CD14-positive monocyte (primary cell): ENCODE measurements at regions not wholly inside any gene's neighbourhood (a gene's known extent, or its start where the extent isn't known, plus 50 kb on each side); places are given as distances from the start of the nearest gene placed in this dataset.

Experiments used
- DNase-seq, 3 donors: peaks; one replicate each; pipeline ENCODE4 v3.0.0-alpha.2; 2011 to 2022
- H2AFZ ChIP-seq: 2 replicates; pipeline ENCODE4 v1.6.0; 2012; ENCODE audit warnings: mild to moderate bottlenecking, low read depth, low read length, inconsistent platforms; ENCODE audit not compliant: insufficient read depth, poor library complexity, severe bottlenecking
- H3K27ac ChIP-seq, 2 donors: 1 replicate in 1 of 2; 2 replicates in 1 of 2; pipeline ENCODE4 v1.5.1; 2012 to 2013; ENCODE audit warnings: low read length in 2 of 2, control low read depth in 1 of 2, inconsistent platforms in 1 of 2, low read depth in 1 of 2, mild to moderate bottlenecking in 1 of 2
- H3K27me3 ChIP-seq, 2 donors: one replicate each; pipeline versions ENCODE4 v1.6.0 to v1.6.1; 2011 to 2013; ENCODE audit warnings: low read length in 2 of 2; ENCODE audit not compliant: control insufficient read depth in 2 of 2, insufficient read depth in 2 of 2
- H3K36me3 ChIP-seq, 2 donors: replicated peaks in 1 of 2; 1 replicate in 1 of 2; 2 replicates in 1 of 2; pipeline versions ENCODE4 v1.5.1 to v1.6.1; 2012 to 2013; ENCODE audit warnings: low read length in 2 of 2, control low read depth in 1 of 2, inconsistent platforms in 1 of 2, mild to moderate bottlenecking in 1 of 2; ENCODE audit not compliant: insufficient read depth in 2 of 2, control insufficient read depth in 1 of 2
- H3K4me1 ChIP-seq, 2 donors: 1 replicate in 1 of 2; 2 replicates in 1 of 2; pipeline versions ENCODE4 v1.5.1 to v1.6.1; 2012 to 2013; ENCODE audit warnings: low read length in 2 of 2, control low read depth in 1 of 2, inconsistent platforms in 1 of 2, mild to moderate bottlenecking in 1 of 2, moderate library complexity in 1 of 2; ENCODE audit not compliant: insufficient read depth in 2 of 2, control insufficient read depth in 1 of 2
- H3K4me2 ChIP-seq: replicated peaks from 2 replicates; pipeline ENCODE3; 2012; ENCODE audit warnings: low read length, moderate library complexity, mild to moderate bottlenecking; ENCODE audit not compliant: poor library complexity, severe bottlenecking; ENCODE audit errors: extremely low read depth
- H3K4me3 ChIP-seq, 3 experiments: fragments of 200-600 bp in 1 of 3; sonication (generic) in 1 of 3; replicated peaks in 1 of 3; 1 replicate in 2 of 3; 2 replicates in 1 of 3; pipeline ENCODE4 v1.5.1; 2011 to 2013; ENCODE audit warnings: low read length in 3 of 3, mild to moderate bottlenecking in 3 of 3, control low read depth in 2 of 3, low read depth in 2 of 3, inconsistent platforms in 1 of 3, moderate library complexity in 1 of 3
- H3K79me2 ChIP-seq: 2 replicates; pipeline ENCODE4 v1.6.0; 2012; ENCODE audit warnings: mild to moderate bottlenecking, control low read depth, inconsistent platforms, low read length, moderate library complexity; ENCODE audit not compliant: insufficient read depth
- H3K9ac ChIP-seq: 2 replicates; pipeline ENCODE4 v1.6.0; 2017; ENCODE audit warnings: low read length, mild to moderate bottlenecking; ENCODE audit not compliant: insufficient read depth, poor library complexity, severe bottlenecking
- H3K9me3 ChIP-seq, 2 donors: replicated peaks in 1 of 2; 1 replicate in 1 of 2; 2 replicates in 1 of 2; pipeline versions ENCODE4 v1.5.1 to v1.6.1; 2012 to 2013; ENCODE audit warnings: low read length in 2 of 2, control low read depth in 1 of 2; ENCODE audit not compliant: control insufficient read depth in 1 of 2, insufficient read depth in 1 of 2
- H4K20me1 ChIP-seq: 2 replicates; pipeline ENCODE4 v1.6.0; 2012; ENCODE audit warnings: mild to moderate bottlenecking, low read length, control low read depth, moderate library complexity; ENCODE audit not compliant: insufficient read depth
- H3K27ac Mint-ChIP-seq, 7 donors: one replicate each; pipeline ENCODE4 v1.8.0; 2020; ENCODE audit warnings: mild to moderate bottlenecking in 7 of 7, mixed read lengths in 7 of 7, moderate library complexity in 6 of 7, inconsistent platforms in 2 of 7
- H3K27me3 Mint-ChIP-seq, 3 donors: one replicate each; pipeline ENCODE4 v1.8.0; 2021 to 2022; ENCODE audit warnings: low read depth in 3 of 3, mild to moderate bottlenecking in 3 of 3, mixed read lengths in 3 of 3, moderate library complexity in 3 of 3, inconsistent platforms in 1 of 3
- H3K36me3 Mint-ChIP-seq, 2 donors: one replicate each; pipeline ENCODE4 v1.8.0; 2020; ENCODE audit warnings: mixed read lengths in 2 of 2, inconsistent platforms in 1 of 2, mild to moderate bottlenecking in 1 of 2
- H3K4me1 Mint-ChIP-seq: one replicate; pipeline ENCODE4 v1.8.0; 2020; ENCODE audit warnings: mild to moderate bottlenecking, mixed read lengths
- H3K4me3 Mint-ChIP-seq, 2 donors: one replicate each; pipeline ENCODE4 v1.8.0; 2020; ENCODE audit warnings: mild to moderate bottlenecking in 2 of 2, mixed read lengths in 2 of 2, moderate library complexity in 1 of 2
- H3K9me3 Mint-ChIP-seq, 7 donors: one replicate each; pipeline ENCODE4 v1.8.0; 2020 to 2022; ENCODE audit warnings: mixed read lengths in 7 of 7, mild to moderate bottlenecking in 6 of 7, moderate library complexity in 6 of 7, inconsistent platforms in 2 of 7
- WGBS: methylation state at CpG from one replicate; pipeline ENCODE4 v1.1.5; 2013; ENCODE audit warnings: missing lambda C conversion rate; ENCODE audit not compliant: insufficient coverage; 5-methylcytosine and 5-hydroxymethylcytosine counted together
- intact Hi-C, 2 donors: fragments of 100-400 bp; cut with micrococcal nuclease; formaldehyde crosslinking; loops; one replicate each; pipeline versions ENCODE4 v1.15.0 to v1.15.1; 2023
- TF ChIP-seq, protein P1 (sequence below): fragments of 200-600 bp; IDR thresholded peaks from one replicate; pipeline ENCODE4 v1.8.0; 2022; ENCODE audit warnings: antibody characterized with exemption, mild to moderate bottlenecking

DNA sequence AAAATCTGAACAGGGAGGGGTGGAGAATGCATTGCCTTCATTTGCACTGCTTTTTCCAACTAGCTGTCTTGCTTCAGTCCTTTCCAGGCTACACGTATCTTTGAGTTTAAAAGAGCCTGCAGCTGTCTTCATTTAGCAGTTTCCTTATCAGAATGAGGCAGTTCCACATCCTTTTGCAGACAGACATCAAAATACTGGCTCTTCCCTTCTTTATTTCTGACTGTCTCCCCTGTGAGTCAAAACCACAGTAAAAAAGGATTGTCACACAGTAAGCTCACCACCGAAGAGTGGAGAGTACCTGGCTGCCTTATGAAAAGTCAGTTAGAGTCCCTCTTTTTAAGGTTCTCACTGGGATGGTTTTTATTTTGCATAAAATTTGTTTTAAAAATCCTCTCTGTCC, 205.5 kb upstream of the CD96 start:
- Mint-ChIP-seq H3K27ac (no peak overlapping the region), H3K4me3 (no peak overlapping the region), H3K27me3 (no peaks in the 10 kb centered on the region), H3K36me3 (no peaks in the 10 kb centered on the region), H3K9me3 (peaks cover 0 to 9% (median 3%) of the 10 kb centered on the region in 7 donors), H3K4me1 (no peaks in the 10 kb centered on the region)
- Histone ChIP-seq H3K4me3 (no peak overlapping the region), H2AFZ (no peak overlapping the region), H3K9me3 (peaks cover 0 to 5% of the 10 kb centered on the region in 2 donors), H3K9ac (no peak overlapping the region), H4K20me1 (no peaks in the 10 kb centered on the region), H3K36me3 (no peaks in the 10 kb centered on the region), H3K4me2 (no peak overlapping the region), H3K4me1 (no peaks in the 10 kb centered on the region), H3K27ac (no peak overlapping the region), H3K27me3 (no peaks in the 10 kb centered on the region), H3K79me2 (no peaks in the 10 kb centered on the region)
- WGBS, result 11% methylated on average over 1 of the region's 2 CpGs
- TF ChIP-seq, protein P1, sequence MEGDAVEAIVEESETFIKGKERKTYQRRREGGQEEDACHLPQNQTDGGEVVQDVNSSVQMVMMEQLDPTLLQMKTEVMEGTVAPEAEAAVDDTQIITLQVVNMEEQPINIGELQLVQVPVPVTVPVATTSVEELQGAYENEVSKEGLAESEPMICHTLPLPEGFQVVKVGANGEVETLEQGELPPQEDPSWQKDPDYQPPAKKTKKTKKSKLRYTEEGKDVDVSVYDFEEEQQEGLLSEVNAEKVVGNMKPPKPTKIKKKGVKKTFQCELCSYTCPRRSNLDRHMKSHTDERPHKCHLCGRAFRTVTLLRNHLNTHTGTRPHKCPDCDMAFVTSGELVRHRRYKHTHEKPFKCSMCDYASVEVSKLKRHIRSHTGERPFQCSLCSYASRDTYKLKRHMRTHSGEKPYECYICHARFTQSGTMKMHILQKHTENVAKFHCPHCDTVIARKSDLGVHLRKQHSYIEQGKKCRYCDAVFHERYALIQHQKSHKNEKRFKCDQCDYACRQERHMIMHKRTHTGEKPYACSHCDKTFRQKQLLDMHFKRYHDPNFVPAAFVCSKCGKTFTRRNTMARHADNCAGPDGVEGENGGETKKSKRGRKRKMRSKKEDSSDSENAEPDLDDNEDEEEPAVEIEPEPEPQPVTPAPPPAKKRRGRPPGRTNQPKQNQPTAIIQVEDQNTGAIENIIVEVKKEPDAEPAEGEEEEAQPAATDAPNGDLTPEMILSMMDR, result no peak
- intact Hi-C loops, result no loop called here
- DNase-seq, result no peak

DNA sequence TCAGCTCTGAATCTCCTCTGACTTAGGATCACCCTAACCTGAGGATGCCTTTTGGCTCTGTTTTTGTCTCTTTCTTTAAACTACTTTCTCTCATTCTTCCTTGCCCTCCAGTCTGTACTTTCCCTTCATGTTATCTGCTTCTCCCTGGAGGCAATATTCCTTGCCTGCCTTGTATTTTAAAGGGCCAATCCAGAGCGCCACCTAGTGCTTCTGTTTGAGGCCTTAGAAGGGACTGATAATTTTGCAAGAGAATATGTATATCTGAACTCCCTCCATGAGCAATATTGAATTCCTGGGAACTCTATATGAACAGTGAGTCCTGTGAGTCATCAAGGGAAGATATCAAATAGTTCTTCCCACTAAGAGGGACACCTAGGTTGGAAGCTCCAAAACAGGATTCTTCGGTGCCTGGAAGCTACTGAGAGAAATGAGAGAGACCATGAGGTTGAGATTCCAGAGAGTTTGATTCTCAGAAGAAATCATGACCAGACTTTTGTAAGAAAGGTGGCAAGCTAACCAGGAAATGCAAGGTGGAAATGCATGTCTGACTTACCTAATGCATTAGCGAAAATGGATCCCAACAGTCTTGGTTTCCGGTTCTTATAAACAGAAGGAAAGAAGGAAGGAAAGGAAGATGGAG, 203.8 kb upstream of the CD96 start:
- Histone ChIP-seq H3K9me3 (peaks cover 0 to 5% of the 10 kb centered on the region in 2 donors), H3K79me2 (no peaks in the 10 kb centered on the region), H2AFZ (no peak overlapping the region), H4K20me1 (no peaks in the 10 kb centered on the region), H3K36me3 (no peaks in the 10 kb centered on the region), H3K4me2 (no peak overlapping the region), H3K27ac (no peak overlapping the region), H3K4me3 (no peak overlapping the region), H3K9ac (no peak overlapping the region), H3K4me1 (no peaks in the 10 kb centered on the region), H3K27me3 (no peaks in the 10 kb centered on the region)
- Mint-ChIP-seq H3K4me3 (no peak overlapping the region), H3K27me3 (no peaks in the 10 kb centered on the region), H3K4me1 (no peaks in the 10 kb centered on the region), H3K36me3 (no peaks in the 10 kb centered on the region), H3K9me3 (peaks cover 0 to 9% (median 5%) of the 10 kb centered on the region in 7 donors), H3K27ac (no peak overlapping the region)
- no peak for DNase-seq
- TF ChIP-seq, protein P1, result no peak
- no CpG with 5 or more reads among the region's 4 CpGs for WGBS
- intact Hi-C loops, result no loop called here
